ENCODE measurements at regions not wholly inside any gene's neighbourhood (a gene's known extent, or its start where the extent isn't known, plus 50 kb on each side); places are given as distances from the start of the nearest gene placed in this dataset.

DNA sequence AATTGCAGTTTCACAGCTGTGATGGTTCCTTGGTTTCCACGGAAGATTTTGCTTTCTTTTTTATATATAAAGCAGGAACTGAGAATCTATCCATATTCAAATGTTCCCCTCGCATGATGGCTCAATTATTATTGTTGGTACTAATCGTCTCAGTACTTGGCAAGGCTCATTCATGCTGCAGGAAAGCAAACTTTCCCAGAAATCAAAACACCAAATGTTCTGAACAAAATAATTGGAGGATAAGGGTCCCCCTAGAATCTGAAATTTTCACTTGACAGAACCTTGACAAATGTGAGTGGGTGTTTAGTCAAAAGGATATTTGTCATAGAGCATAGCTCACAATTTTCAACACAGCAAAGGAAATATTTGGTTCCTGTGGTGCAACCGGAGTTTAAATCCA, 1598.6 kb upstream of the PCDH7 start:
- no peaks in the 10 kb centered on the region for H3K4me1 Mint-ChIP-seq (ENCODE audit: unreplicated experiment)
- H3K36me3 Mint-ChIP-seq = no peaks in the 10 kb centered on the region
- TF ChIP-seq, protein P1, sequence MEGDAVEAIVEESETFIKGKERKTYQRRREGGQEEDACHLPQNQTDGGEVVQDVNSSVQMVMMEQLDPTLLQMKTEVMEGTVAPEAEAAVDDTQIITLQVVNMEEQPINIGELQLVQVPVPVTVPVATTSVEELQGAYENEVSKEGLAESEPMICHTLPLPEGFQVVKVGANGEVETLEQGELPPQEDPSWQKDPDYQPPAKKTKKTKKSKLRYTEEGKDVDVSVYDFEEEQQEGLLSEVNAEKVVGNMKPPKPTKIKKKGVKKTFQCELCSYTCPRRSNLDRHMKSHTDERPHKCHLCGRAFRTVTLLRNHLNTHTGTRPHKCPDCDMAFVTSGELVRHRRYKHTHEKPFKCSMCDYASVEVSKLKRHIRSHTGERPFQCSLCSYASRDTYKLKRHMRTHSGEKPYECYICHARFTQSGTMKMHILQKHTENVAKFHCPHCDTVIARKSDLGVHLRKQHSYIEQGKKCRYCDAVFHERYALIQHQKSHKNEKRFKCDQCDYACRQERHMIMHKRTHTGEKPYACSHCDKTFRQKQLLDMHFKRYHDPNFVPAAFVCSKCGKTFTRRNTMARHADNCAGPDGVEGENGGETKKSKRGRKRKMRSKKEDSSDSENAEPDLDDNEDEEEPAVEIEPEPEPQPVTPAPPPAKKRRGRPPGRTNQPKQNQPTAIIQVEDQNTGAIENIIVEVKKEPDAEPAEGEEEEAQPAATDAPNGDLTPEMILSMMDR (conservative IDR thresholded peaks at IDR 0.05) = no peak
- H3K27me3 Mint-ChIP-seq = no peaks in the 10 kb centered on the region
- no peak overlapping the region for H3K27ac Mint-ChIP-seq
- DNase-seq (ENCODE audit: extremely low spot score, unreplicated experiment) = no peak
- H3K9me3 Mint-ChIP-seq = peaks cover 5% of the 10 kb centered on the region
- H3K4me3 Mint-ChIP-seq = no peak overlapping the region

DNA sequence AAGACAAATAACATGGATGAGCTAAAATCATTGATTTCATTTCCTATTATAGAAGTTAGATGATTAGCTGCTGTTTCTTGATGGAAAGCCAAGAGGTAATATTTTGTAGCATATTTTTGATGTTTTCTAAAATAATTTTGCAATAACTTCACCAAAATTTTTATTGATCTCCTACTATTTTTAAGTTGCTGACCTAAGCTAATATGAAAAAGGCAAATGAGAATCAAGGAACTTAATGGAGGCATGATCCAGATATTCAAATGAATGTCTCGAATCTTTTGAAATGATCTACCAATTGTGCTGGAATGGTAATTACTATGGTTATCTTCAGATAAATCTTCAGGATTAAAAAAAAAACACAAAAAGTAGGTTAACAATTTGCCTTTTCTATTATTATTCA, 1591.4 kb upstream of the PCDH7 start:
- no peaks in the 10 kb centered on the region for H3K36me3 Mint-ChIP-seq
- H3K4me1 Mint-ChIP-seq (ENCODE audit: unreplicated experiment) = no peaks in the 10 kb centered on the region
- H3K27ac Mint-ChIP-seq = no peak overlapping the region
- TF ChIP-seq, protein P1 (conservative IDR thresholded peaks at IDR 0.05) = no peak
- no peaks in the 10 kb centered on the region for H3K27me3 Mint-ChIP-seq
- no peaks in the 10 kb centered on the region for H3K9me3 Mint-ChIP-seq
- H3K4me3 Mint-ChIP-seq = no peak overlapping the region
- no peak for DNase-seq (ENCODE audit: extremely low spot score, unreplicated experiment)

DNA sequence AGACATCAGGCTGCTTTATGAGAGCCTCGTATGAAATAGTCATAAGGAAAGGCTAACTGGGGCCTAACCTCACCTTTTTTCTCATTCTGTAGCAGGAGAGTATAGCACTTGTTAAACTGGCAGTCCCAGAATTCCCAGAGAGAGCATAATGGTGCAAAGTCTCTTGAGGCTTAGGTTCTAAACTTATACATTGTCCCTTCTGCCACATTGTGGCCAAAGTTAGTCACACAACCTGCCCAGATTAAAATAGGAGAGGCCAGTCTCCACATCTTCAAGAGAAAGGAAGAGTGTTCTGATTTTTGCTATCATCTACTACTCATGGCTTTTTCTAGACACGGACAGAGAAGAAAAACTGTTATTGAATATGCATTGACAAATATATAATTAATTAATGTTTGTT, 1588.9 kb upstream of the PCDH7 start:
- H3K4me3 Mint-ChIP-seq = no peak overlapping the region
- DNase-seq (ENCODE audit: extremely low spot score, unreplicated experiment) = no peak
- H3K4me1 Mint-ChIP-seq (ENCODE audit: unreplicated experiment) = no peaks in the 10 kb centered on the region
- no peak overlapping the region for H3K27ac Mint-ChIP-seq
- H3K36me3 Mint-ChIP-seq = no peaks in the 10 kb centered on the region
- H3K9me3 Mint-ChIP-seq = no peaks in the 10 kb centered on the region
- H3K27me3 Mint-ChIP-seq = no peaks in the 10 kb centered on the region
- TF ChIP-seq, protein P1 (conservative IDR thresholded peaks at IDR 0.05) = peak; percentile 15

DNA sequence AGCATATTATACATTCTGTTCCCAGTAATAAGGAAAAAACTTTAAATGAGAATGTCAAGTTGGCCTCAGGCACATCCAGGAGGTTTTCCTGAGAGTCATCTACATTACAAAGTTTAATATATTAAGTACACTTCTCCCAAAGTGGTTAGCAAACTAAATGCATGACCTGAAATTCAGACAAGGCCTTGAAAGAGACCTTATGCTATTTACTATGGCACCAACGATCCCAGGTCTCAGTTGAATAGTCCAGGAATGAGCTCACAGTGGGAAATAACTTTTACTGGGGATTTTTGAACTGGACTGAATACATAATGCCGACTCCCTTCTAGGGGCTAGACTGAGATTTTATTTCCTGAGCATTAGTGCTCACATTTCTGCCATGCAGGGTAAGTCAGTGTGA, 1577.5 kb upstream of the PCDH7 start:
- TF ChIP-seq, protein P1 (conservative IDR thresholded peaks at IDR 0.05) = no peak
- H3K27me3 Mint-ChIP-seq = no peaks in the 10 kb centered on the region
- no peak overlapping the region for H3K27ac Mint-ChIP-seq
- H3K4me1 Mint-ChIP-seq (ENCODE audit: unreplicated experiment) = no peaks in the 10 kb centered on the region
- no peak for DNase-seq (ENCODE audit: extremely low spot score, unreplicated experiment)
- H3K4me3 Mint-ChIP-seq = no peak overlapping the region
- no peaks in the 10 kb centered on the region for H3K36me3 Mint-ChIP-seq
- H3K9me3 Mint-ChIP-seq = no peaks in the 10 kb centered on the region

DNA sequence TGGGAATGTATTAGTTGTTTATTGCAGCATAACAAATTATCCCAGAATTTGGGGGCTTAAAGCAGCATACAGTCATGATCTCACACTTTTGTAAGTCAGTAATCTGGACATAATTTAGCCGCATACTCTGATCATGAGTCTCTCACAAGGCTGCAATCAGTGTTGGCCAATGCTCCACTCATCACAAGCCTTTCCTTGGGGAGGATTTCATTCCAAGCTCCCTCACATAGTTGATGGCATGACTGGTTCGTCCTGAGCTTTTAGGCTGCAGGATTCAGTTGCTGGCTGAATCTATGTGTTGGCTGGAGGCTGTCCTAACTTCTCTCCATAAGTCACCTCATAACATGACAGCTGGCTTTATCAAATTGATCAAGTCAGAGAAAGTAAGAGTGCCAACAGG, 1568.6 kb upstream of the PCDH7 start:
- no peak overlapping the region for H3K4me3 Mint-ChIP-seq
- TF ChIP-seq, protein P1 (conservative IDR thresholded peaks at IDR 0.05) = no peak
- H3K9me3 Mint-ChIP-seq = no peaks in the 10 kb centered on the region
- H3K27ac Mint-ChIP-seq = no peak overlapping the region
- DNase-seq (ENCODE audit: extremely low spot score, unreplicated experiment) = no peak
- no peaks in the 10 kb centered on the region for H3K36me3 Mint-ChIP-seq
- no peaks in the 10 kb centered on the region for H3K4me1 Mint-ChIP-seq (ENCODE audit: unreplicated experiment)
- peaks cover 3% of the 10 kb centered on the region for H3K27me3 Mint-ChIP-seq

DNA sequence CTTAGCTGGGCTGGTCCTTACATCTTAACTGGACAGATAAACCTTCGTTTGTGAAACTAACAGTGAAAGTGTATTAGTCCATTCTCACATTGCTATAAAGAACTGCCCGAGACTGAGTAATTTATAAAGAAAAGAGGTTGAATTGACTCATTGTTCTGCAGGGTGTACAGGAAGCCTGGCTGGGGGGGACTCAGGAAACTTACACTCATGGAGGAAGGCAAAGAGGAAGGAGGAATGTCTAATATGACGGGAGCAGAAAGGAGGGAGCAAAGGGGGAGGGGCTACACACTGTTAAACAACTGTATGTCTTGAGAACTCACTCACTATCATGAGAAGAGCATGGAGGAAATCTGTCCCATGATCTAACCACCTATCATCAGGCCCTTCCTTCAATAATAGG, 1566.5 kb upstream of the PCDH7 start:
- TF ChIP-seq, protein P1 (conservative IDR thresholded peaks at IDR 0.05) = no peak
- no peak overlapping the region for H3K4me3 Mint-ChIP-seq
- H3K4me1 Mint-ChIP-seq (ENCODE audit: unreplicated experiment) = no peaks in the 10 kb centered on the region
- no peak overlapping the region for H3K27ac Mint-ChIP-seq
- H3K27me3 Mint-ChIP-seq = peaks cover 3% of the 10 kb centered on the region
- no peaks in the 10 kb centered on the region for H3K36me3 Mint-ChIP-seq
- no peak for DNase-seq (ENCODE audit: extremely low spot score, unreplicated experiment)
- H3K9me3 Mint-ChIP-seq = no peaks in the 10 kb centered on the region

Measured in type B pancreatic cell (in vitro differentiated cells).